ENCODE measurements at regions not wholly inside any gene's neighbourhood (a gene's known extent, or its start where the extent isn't known, plus 50 kb on each side); places are given as distances from the start of the nearest gene placed in this dataset.

DNA sequence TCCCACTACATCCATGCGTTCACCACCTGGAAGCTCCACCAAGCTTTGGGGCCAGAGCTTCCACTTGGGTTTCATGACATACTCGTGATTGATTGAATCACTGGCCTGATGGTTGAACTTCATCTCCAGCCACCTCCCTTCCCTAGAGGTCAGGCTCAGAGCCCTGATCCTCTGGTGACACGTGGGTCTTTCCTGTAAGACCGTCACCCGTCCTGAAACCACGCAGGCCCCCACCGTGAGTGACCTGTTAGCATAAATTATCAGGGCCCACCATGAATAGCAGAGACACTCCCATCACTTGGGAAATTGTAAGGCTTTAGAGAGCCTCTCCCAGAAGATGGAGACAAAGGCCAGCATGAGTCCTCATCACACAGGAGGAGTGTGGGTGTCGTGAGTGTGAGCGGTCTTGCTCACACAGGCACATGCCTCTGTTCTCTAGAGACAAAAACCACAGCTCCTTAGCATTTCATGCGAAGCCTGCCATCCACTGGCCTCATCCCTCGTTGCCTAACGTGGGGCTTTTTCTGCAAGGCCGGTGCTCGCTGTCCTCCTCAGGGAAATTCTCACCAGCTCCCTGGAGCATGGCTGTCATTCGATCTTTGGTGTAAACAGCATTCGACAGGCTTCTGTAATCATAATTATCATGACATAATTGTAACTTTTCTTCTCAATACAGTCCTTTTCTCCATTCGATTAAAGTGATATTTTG, 65.1 kb upstream of the DUSP22 start:
- no peak for DNase-seq

GRCh38 chr6:227812-228338, 64.4 kb upstream of the DUSP22 start:
- DNase-seq = no peak

GRCh38 chr6:228881-229651, 63.2 kb upstream of the DUSP22 start:
- no peak for DNase-seq

- no peak for DNase-seq
Observed at GRCh38 chr6:231779-232178, 60.5 kb upstream of the DUSP22 start.

GRCh38 chr6:232982-233640, 59.2 kb upstream of the DUSP22 start:
- no peak for DNase-seq

DNA sequence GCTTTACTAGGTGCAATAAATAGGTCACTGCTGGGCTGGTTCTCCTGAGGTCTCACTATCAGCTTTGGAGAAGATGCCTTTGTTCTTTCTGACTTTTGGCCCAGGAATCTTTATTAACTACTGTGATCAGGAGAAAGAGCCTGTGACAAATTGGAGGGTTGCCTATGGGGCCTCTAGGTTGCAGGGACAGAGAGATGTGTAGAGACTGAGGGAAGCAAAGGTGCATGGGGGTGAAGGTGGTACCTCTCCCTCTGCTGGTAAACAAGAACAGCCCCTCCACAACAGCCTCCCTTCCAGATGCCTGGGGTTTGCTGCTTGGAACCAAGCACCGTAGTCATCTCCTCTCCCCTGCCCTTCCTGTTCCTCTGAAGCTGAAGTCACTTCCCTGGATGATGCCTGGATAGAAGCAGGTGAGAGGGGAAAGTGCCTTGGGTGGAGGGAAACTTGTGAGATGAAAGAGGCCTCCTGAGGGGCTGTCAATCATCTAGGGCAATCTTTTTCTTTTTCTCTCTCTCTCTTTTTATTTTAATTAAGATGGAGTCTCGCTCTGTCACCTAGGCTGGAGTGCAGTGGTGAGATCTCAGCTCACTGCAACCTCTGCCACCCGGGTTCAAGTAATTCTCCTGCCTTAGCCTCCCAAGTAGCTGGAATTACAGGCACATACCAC, 57.4 kb upstream of the DUSP22 start:
- no peak for DNase-seq

- DNase-seq = no peak
Observed at GRCh38 chr6:235763-236360, 56.4 kb upstream of the DUSP22 start.

GRCh38 chr6:236519-236918, 55.8 kb upstream of the DUSP22 start:
- no peak for DNase-seq

- no peak for DNase-seq
Observed at GRCh38 chr6:240151-240550, 52.1 kb upstream of the DUSP22 start.

DNA sequence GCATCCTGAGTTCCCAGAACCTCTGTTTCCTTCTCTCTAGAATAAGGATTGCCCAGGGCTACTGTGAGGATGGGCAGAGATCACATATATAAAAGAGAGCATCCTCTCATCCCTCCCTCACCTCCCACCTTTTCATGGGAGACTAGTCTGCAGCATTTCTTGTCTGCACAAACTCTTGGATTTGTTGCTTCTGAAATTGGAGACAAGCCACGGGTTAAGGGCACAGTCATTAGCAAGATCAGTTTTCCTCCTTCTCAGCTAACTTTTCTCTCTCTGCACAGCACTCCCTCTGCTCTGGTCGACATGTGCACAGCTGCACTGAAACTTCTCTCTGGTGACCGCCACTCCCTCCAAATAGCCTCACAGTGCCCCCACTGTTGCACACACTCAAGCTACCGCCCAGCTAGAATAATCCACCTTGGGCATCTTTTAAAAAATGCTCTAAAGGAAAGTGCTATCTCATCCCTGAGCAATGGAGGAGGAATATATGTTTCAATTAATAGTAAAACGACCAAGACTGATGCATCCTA, 50.9 kb upstream of the DUSP22 start:
- no peak for DNase-seq

Measured in 8988T (cell line).